ENCODE measurements at regions not wholly inside any gene's neighbourhood (a gene's known extent, or its start where the extent isn't known, plus 50 kb on each side); places are given as distances from the start of the nearest gene placed in this dataset.
A peak's percentile ranks its signal among the peaks of the same experiment; 100 is the strongest.
"Not testable (repeated sequence)": the region's sequence is repeated elsewhere in the genome, so short reads cannot be mapped to it uniquely, and the experiment has no call there.

- Histone ChIP-seq H3K4me1 (ENCODE audit: control insufficient read depth in 1 of 2, extremely low read depth in 1 of 2, insufficient read depth in 2 of 2, low read length in 2 of 2) (no peaks in the 10 kb centered on the region), H3K4me3 (ENCODE audit: control insufficient read depth in 1 of 2, extremely low read depth in 1 of 2, low read length in 1 of 2) (no peak overlapping the region), H3K9me3 (no peaks in the 10 kb centered on the region), H3K36me3 (ENCODE audit: control insufficient read depth in 2 of 2, extremely low read depth in 1 of 2, insufficient read depth in 1 of 2, low read length in 1 of 2) (peaks cover 0 to 31% of the 10 kb centered on the region in 2 donors), H3K27ac (ENCODE audit: low read length) (no peak overlapping the region), H3K27me3 (replicated peaks in 1 of 2; ENCODE audit: control insufficient read depth in 2 of 2, extremely low read depth in 1 of 2, insufficient read depth in 2 of 2, low read length in 1 of 2) (no peaks in the 10 kb centered on the region)
- no peak for DNase-seq
- Mint-ChIP-seq H3K36me3 (peaks cover 44% of the 10 kb centered on the region), H3K9me3 (no peaks in the 10 kb centered on the region), H3K27me3 (no peaks in the 10 kb centered on the region), H3K4me1 (peaks cover 32 to 46% (median 36%) of the 10 kb centered on the region in 3 donors), H3K27ac (peak overlapping the region in 1 of 2 donors; percentile 55), H3K4me3 (no peak overlapping the region)
- CTCF ChIA-PET = no interaction called here
- POLR2A ChIA-PET = interaction anchor here (0.5 to 0.6 kb wide), 2 partner anchors 714 to 977 kb away, joined by 3 to 7 read pairs; no protein-coding TSS in a partner anchor
- no peak for ATAC-seq (replicated peaks in 1 of 4)
These were observed 318.4 kb downstream of the KLF12 start for GRCh38 chr13:73815796-73816195.

- Mint-ChIP-seq H3K36me3 (peaks cover 42% of the 10 kb centered on the region), H3K4me1 (peaks cover 16 to 39% (median 27%) of the 10 kb centered on the region in 3 donors), H3K27ac (peak overlapping the region in 1 of 2 donors; percentile 44), H3K27me3 (no peaks in the 10 kb centered on the region), H3K4me3 (no peak overlapping the region), H3K9me3 (no peaks in the 10 kb centered on the region)
- ChIA-PET POLR2A (no interaction called here), CTCF (no interaction called here)
- ATAC-seq (replicated peaks in 1 of 4) (no peak), DNase-seq (no peak)
- H3K9me3 ChIP-seq = no peaks in the 10 kb centered on the region
- no peak overlapping the region for H3K27ac ChIP-seq (ENCODE audit: low read length)
- H3K4me3 ChIP-seq (ENCODE audit: control insufficient read depth in 1 of 2, extremely low read depth in 1 of 2, low read length in 1 of 2) = no peak overlapping the region
- H3K4me1 ChIP-seq (ENCODE audit: control insufficient read depth in 1 of 2, extremely low read depth in 1 of 2, insufficient read depth in 2 of 2, low read length in 2 of 2) = peaks cover 0 to 3% of the 10 kb centered on the region in 2 experiments
- no CpG with 5 or more reads among the region's 1 CpG for WGBS (ENCODE audit: insufficient coverage)
- peaks cover 2 to 35% of the 10 kb centered on the region in 2 donors for H3K36me3 ChIP-seq (ENCODE audit: control insufficient read depth in 2 of 2, extremely low read depth in 1 of 2, insufficient read depth in 1 of 2, low read length in 1 of 2)
- H3K27me3 ChIP-seq (replicated peaks in 1 of 2; ENCODE audit: control insufficient read depth in 2 of 2, extremely low read depth in 1 of 2, insufficient read depth in 2 of 2, low read length in 1 of 2) = no peaks in the 10 kb centered on the region
These were observed 323.6 kb downstream of the KLF12 start for GRCh38 chr13:73810647-73811046.

GRCh38 chr13:73809561-73809960 lies 324.6 kb downstream of the KLF12 start:
- Histone ChIP-seq H3K4me1 (ENCODE audit: control insufficient read depth in 1 of 2, extremely low read depth in 1 of 2, insufficient read depth in 2 of 2, low read length in 2 of 2) (peaks cover 0 to 3% of the 10 kb centered on the region in 2 experiments), H3K27ac (ENCODE audit: low read length) (no peak overlapping the region), H3K4me3 (ENCODE audit: control insufficient read depth in 1 of 2, extremely low read depth in 1 of 2, low read length in 1 of 2) (no peak overlapping the region), H3K27me3 (replicated peaks in 1 of 2; ENCODE audit: control insufficient read depth in 2 of 2, extremely low read depth in 1 of 2, insufficient read depth in 2 of 2, low read length in 1 of 2) (no peaks in the 10 kb centered on the region), H3K36me3 (ENCODE audit: control insufficient read depth in 2 of 2, extremely low read depth in 1 of 2, insufficient read depth in 1 of 2, low read length in 1 of 2) (peaks cover 2 to 30% of the 10 kb centered on the region in 2 donors), H3K9me3 (no peaks in the 10 kb centered on the region)
- DNase-seq = no peak
- no peaks in the 10 kb centered on the region for H3K27me3 Mint-ChIP-seq
- H3K4me1 Mint-ChIP-seq = peaks cover 8 to 35% (median 22%) of the 10 kb centered on the region in 3 donors
- ChIA-PET POLR2A (no interaction called here), CTCF (no interaction called here)
- WGBS (ENCODE audit: insufficient coverage) = no CpG with 5 or more reads among the region's 1 CpG
- peaks cover 44% of the 10 kb centered on the region for H3K36me3 Mint-ChIP-seq
- no peak overlapping the region for H3K4me3 Mint-ChIP-seq
- no peak for ATAC-seq (replicated peaks in 1 of 4)
- H3K9me3 Mint-ChIP-seq = no peaks in the 10 kb centered on the region
- peak overlapping the region; percentile 24 to 48 for H3K27ac Mint-ChIP-seq

- peaks cover 0 to 3% of the 10 kb centered on the region in 2 experiments for H3K4me1 ChIP-seq (ENCODE audit: control insufficient read depth in 1 of 2, extremely low read depth in 1 of 2, insufficient read depth in 2 of 2, low read length in 2 of 2)
- H3K27me3 Mint-ChIP-seq = no peaks in the 10 kb centered on the region
- peaks cover 17 to 38% (median 22%) of the 10 kb centered on the region in 3 donors for H3K4me1 Mint-ChIP-seq
- no peaks in the 10 kb centered on the region for H3K27me3 ChIP-seq (replicated peaks in 1 of 2; ENCODE audit: control insufficient read depth in 2 of 2, extremely low read depth in 1 of 2, insufficient read depth in 2 of 2, low read length in 1 of 2)
- DNase-seq = no peak
- H3K4me3 Mint-ChIP-seq = no peak overlapping the region
- peak overlapping the region in 1 of 2 donors; percentile 36 for H3K27ac Mint-ChIP-seq
- no peak for ATAC-seq (replicated peaks in 1 of 4)
- H3K36me3 ChIP-seq (ENCODE audit: control insufficient read depth in 2 of 2, extremely low read depth in 1 of 2, insufficient read depth in 1 of 2, low read length in 1 of 2) = peaks cover 2 to 27% of the 10 kb centered on the region in 2 donors
- no peaks in the 10 kb centered on the region for H3K9me3 ChIP-seq
- CTCF ChIA-PET = no interaction called here
- H3K9me3 Mint-ChIP-seq = no peaks in the 10 kb centered on the region
- POLR2A ChIA-PET = interaction anchor here in 1 of 2 donors (0.6 kb wide), 1 partner anchor 356 kb away, joined by 3 read pairs; no protein-coding TSS in a partner anchor
- no CpG with 5 or more reads among the region's 5 CpGs for WGBS (ENCODE audit: insufficient coverage)
- H3K36me3 Mint-ChIP-seq = peaks cover 42% of the 10 kb centered on the region
- H3K4me3 ChIP-seq (ENCODE audit: control insufficient read depth in 1 of 2, extremely low read depth in 1 of 2, low read length in 1 of 2) = no peak overlapping the region
- no peak overlapping the region for H3K27ac ChIP-seq (ENCODE audit: low read length)
These were observed 325.9 kb downstream of the KLF12 start for GRCh38 chr13:73808318-73808717.

GRCh38 chr13:73805326-73805958 lies 328.8 kb downstream of the KLF12 start:
- not testable (repeated sequence) for H3K27me3 ChIP-seq (replicated peaks in 1 of 2; ENCODE audit: control insufficient read depth in 2 of 2, extremely low read depth in 1 of 2, insufficient read depth in 2 of 2, low read length in 1 of 2); ATAC-seq (replicated peaks in 1 of 4); H3K27ac Mint-ChIP-seq; H3K4me3 Mint-ChIP-seq; H3K9me3 Mint-ChIP-seq; H3K4me3 ChIP-seq (ENCODE audit: control insufficient read depth in 1 of 2, extremely low read depth in 1 of 2, low read length in 1 of 2); H3K27ac ChIP-seq (ENCODE audit: low read length); DNase-seq; H3K4me1 ChIP-seq (ENCODE audit: control insufficient read depth in 1 of 2, extremely low read depth in 1 of 2, insufficient read depth in 2 of 2, low read length in 2 of 2); H3K9me3 ChIP-seq; H3K27me3 Mint-ChIP-seq
- Mint-ChIP-seq H3K36me3 (peaks cover 37% of the 10 kb centered on the region), H3K4me1 (peaks cover 20 to 48% (median 28%) of the 10 kb centered on the region in 3 donors)
- CTCF ChIA-PET = interaction anchor here (0.7 to 1.0 kb wide), 2 partner anchors 481 to 1729 kb away, joined by 3 to 6 read pairs; no protein-coding TSS in a partner anchor
- WGBS (ENCODE audit: insufficient coverage) = 100% methylated on average over 1 of the region's 6 CpGs
- peaks cover 2 to 21% of the 10 kb centered on the region in 2 donors for H3K36me3 ChIP-seq (ENCODE audit: control insufficient read depth in 2 of 2, extremely low read depth in 1 of 2, insufficient read depth in 1 of 2, low read length in 1 of 2)
- POLR2A ChIA-PET = interaction anchor here in 1 of 2 donors (0.6 kb wide), 2 partner anchors 68 to 200 kb away, joined by 3 read pairs; no protein-coding TSS in a partner anchor

GRCh38 chr13:73803997-73804396 lies 330.2 kb downstream of the KLF12 start:
- H3K27me3 ChIP-seq (replicated peaks in 1 of 2; ENCODE audit: control insufficient read depth in 2 of 2, extremely low read depth in 1 of 2, insufficient read depth in 2 of 2, low read length in 1 of 2) = no peaks in the 10 kb centered on the region
- H3K27me3 Mint-ChIP-seq = no peaks in the 10 kb centered on the region
- no peak overlapping the region for H3K27ac ChIP-seq (ENCODE audit: low read length)
- H3K4me3 Mint-ChIP-seq = no peak overlapping the region
- peaks cover 37% of the 10 kb centered on the region for H3K36me3 Mint-ChIP-seq
- CTCF ChIA-PET = no interaction called here
- ATAC-seq (replicated peaks in 1 of 4) (no peak), DNase-seq (no peak)
- H3K4me1 ChIP-seq (ENCODE audit: control insufficient read depth in 1 of 2, extremely low read depth in 1 of 2, insufficient read depth in 2 of 2, low read length in 2 of 2) = no peaks in the 10 kb centered on the region
- H3K4me1 Mint-ChIP-seq = peaks cover 16 to 41% (median 22%) of the 10 kb centered on the region in 3 donors
- H3K9me3 Mint-ChIP-seq = peaks cover 0 to 2% (median 0%) of the 10 kb centered on the region in 3 donors
- 91% methylated on average over 1 of the region's 1 CpG for WGBS (ENCODE audit: insufficient coverage)
- POLR2A ChIA-PET = no interaction called here
- no peak overlapping the region for H3K4me3 ChIP-seq (ENCODE audit: control insufficient read depth in 1 of 2, extremely low read depth in 1 of 2, low read length in 1 of 2)
- peaks cover 2 to 16% of the 10 kb centered on the region in 2 donors for H3K36me3 ChIP-seq (ENCODE audit: control insufficient read depth in 2 of 2, extremely low read depth in 1 of 2, insufficient read depth in 1 of 2, low read length in 1 of 2)
- no peaks in the 10 kb centered on the region for H3K9me3 ChIP-seq
- peak overlapping the region; percentile 2 to 3 for H3K27ac Mint-ChIP-seq

Data from T-cell (primary cell).